Mucosa of stomach (tissue), 1 donor: ENCODE measurements at regions not wholly inside any gene's neighbourhood (a gene's known extent, or its start where the extent isn't known, plus 50 kb on each side); places are given as distances from the start of the nearest gene placed in this dataset.

ENCODE experiments used
- H3K27me3 ChIP-seq: one replicate; pipeline ENCODE4 v1.7.0; 2013; ENCODE audit warnings: mild to moderate bottlenecking, low read length; ENCODE audit not compliant: control insufficient read depth, insufficient read depth
- H3K36me3 ChIP-seq: one replicate; pipeline ENCODE4 v1.7.0; 2013; ENCODE audit warnings: low read length; ENCODE audit not compliant: control insufficient read depth, insufficient read depth
- H3K4me1 ChIP-seq: one replicate; pipeline ENCODE4 v1.7.0; 2013; ENCODE audit warnings: mild to moderate bottlenecking, low read length; ENCODE audit not compliant: control insufficient read depth, insufficient read depth
- H3K4me3 ChIP-seq: one replicate; pipeline ENCODE4 v1.7.0; 2013; ENCODE audit warnings: low read length
- H3K9ac ChIP-seq: one replicate; pipeline ENCODE4 v1.7.0; 2013; ENCODE audit warnings: mild to moderate bottlenecking, low read length, moderate library complexity
- H3K9me3 ChIP-seq: one replicate; pipeline ENCODE4 v1.7.0; 2013; ENCODE audit warnings: mild to moderate bottlenecking, low read length, moderate library complexity; ENCODE audit not compliant: control insufficient read depth
- donor health status: Pancreatic carcinoma.

DNA sequence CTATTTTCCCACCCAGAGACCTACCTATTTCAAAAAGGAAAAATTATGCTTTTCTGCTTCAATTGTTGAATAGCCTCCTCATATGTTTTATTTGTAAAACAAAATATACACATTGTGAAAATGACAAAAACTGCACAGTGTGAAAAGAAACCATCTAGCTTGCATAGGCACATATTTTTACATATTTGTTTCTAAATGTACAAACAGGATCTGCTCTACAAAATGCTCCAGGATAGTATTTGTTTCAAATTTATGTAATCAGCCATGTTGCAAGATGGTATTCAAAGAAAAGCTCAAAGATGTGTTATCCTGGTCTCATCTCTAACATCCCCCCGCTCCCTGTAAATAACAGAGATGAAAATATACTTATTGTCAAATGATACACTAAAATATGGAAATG is 366.1 kb upstream of the MPDZ start:
- Histone ChIP-seq H3K27me3 (no peaks in the 10 kb centered on the region), H3K4me1 (no peaks in the 10 kb centered on the region), H3K9ac (no peak overlapping the region), H3K4me3 (no peak overlapping the region), H3K36me3 (no peaks in the 10 kb centered on the region), H3K9me3 (no peaks in the 10 kb centered on the region)

DNA sequence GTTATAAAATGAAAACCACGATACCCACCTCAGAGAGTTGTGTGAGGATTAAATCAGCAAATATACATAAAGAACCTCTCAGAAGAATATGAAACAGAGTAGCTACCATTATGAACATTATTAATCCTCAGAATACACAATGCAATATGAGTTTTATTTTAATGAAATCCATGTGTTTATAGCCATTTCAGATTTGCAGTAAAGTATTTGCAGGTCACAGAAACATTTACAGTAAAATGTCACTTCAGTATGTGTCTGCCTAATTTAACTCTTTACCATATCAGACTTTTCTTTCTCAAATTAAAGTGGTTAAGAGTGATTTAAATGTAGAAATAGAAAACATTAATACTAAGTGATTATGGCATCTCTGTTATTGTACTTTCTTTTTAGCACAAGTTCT is 365.2 kb upstream of the MPDZ start:
- Histone ChIP-seq H3K9me3 (no peaks in the 10 kb centered on the region), H3K36me3 (no peaks in the 10 kb centered on the region), H3K27me3 (no peaks in the 10 kb centered on the region), H3K4me1 (no peaks in the 10 kb centered on the region), H3K4me3 (no peak overlapping the region), H3K9ac (no peak overlapping the region)

DNA sequence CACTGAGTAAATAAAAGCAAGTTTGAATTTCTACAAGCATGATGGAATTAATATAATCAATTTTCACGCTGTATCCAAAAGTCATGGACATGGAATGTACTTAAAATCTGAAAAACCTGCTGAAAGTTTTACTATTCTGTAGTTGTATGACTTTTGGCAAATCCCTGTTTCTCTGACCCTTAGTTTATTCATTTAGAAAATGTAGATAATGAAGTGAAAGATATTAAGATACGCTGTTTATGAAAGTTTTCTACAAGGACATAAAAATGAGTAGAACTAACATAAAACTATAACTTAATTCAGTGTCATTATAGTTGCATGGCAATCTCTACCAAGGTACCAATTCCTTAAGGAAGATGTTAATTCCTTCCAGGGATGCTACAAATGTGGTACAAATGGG is 363.2 kb upstream of the MPDZ start:
- H3K36me3 ChIP-seq = no peaks in the 10 kb centered on the region
- H3K4me3 ChIP-seq = no peak overlapping the region
- no peaks in the 10 kb centered on the region for H3K27me3 ChIP-seq
- no peaks in the 10 kb centered on the region for H3K4me1 ChIP-seq
- H3K9ac ChIP-seq = no peak overlapping the region
- H3K9me3 ChIP-seq = no peaks in the 10 kb centered on the region

DNA sequence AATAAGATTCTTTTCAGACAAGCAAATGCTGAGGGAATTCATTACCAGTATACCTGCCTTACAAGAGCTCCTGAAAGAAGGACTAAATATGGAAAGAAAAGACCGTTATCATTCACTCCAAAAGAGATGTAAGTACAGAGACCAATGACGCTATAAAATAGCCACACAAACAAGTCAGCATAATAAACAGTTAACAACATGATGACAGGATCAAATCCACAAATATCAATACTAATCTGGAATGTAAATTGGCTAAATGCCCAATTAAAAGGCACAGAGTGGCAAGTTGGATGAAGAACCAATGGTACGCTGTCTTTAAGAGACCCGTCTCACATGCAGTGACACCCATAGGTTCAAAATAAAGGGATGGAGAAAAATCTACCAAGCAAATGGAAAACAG is 349.6 kb upstream of the MPDZ start:
- Histone ChIP-seq H3K36me3 (no peaks in the 10 kb centered on the region), H3K27me3 (no peaks in the 10 kb centered on the region), H3K4me1 (no peaks in the 10 kb centered on the region), H3K9me3 (no peaks in the 10 kb centered on the region), H3K9ac (no peak overlapping the region), H3K4me3 (no peak overlapping the region)

DNA sequence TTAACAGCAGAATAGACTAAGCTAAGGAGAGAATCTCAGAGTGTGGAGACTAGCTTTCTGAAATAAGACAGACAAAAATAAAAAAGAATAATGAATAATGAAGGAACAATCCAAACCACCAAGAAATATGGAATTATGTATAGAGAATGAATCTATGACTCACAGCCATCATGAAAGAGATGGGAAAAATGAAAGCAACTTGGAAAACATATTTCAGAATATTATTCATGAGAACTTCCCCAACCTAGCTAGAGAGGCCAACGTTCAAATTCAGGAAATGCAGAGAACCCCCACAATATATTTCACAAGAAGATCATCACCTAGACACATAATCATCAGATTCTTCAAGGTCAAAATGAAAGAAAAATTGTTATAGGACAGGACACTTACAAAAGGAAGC is 349.0 kb upstream of the MPDZ start:
- Histone ChIP-seq H3K4me3 (no peak overlapping the region), H3K27me3 (no peaks in the 10 kb centered on the region), H3K9me3 (no peaks in the 10 kb centered on the region), H3K9ac (no peak overlapping the region), H3K4me1 (no peaks in the 10 kb centered on the region), H3K36me3 (no peaks in the 10 kb centered on the region)

DNA sequence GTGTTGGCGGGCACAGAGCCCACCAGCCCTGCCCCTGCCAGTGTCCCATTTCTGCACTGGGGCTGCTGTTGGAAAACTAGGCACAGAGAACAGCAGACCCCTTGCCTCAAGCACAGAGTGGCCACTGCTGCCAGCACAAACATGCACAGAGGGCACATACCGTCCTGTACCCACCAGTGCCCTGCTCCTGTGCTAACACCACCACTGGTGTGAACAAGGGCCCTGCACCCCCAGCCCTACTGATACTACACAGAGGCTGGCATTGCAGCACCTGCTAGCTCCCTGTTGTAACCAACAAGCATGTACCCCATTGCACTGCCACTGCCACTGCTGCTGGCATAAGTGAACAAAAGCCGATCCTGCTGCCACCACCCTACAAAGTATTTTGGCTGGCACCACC is 348.0 kb upstream of the MPDZ start:
- Histone ChIP-seq H3K4me3 (no peak overlapping the region), H3K36me3 (no peaks in the 10 kb centered on the region), H3K27me3 (no peaks in the 10 kb centered on the region), H3K9ac (no peak overlapping the region), H3K9me3 (no peaks in the 10 kb centered on the region), H3K4me1 (no peaks in the 10 kb centered on the region)

DNA sequence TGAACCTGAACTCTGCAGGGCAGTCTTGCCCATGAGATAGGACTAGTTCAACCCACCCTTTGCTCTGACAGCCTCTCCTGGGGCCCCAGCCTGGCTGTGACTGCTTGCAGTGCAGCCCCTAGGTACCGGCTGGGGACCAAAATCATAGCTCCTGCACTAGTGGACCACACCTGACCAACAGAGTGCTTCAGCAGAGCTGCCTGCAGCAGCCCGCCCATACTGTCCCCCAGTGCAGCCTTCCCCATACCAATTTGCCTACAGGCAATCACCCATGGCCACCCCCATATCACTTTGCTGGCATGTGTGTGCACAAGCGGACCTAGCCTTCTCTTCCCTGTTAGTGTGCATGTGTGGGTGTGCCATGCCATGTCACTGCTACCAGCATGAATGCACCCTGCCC is 347.6 kb upstream of the MPDZ start:
- Histone ChIP-seq H3K9me3 (no peaks in the 10 kb centered on the region), H3K36me3 (no peaks in the 10 kb centered on the region), H3K9ac (no peak overlapping the region), H3K4me3 (no peak overlapping the region), H3K27me3 (no peaks in the 10 kb centered on the region), H3K4me1 (no peaks in the 10 kb centered on the region)

DNA sequence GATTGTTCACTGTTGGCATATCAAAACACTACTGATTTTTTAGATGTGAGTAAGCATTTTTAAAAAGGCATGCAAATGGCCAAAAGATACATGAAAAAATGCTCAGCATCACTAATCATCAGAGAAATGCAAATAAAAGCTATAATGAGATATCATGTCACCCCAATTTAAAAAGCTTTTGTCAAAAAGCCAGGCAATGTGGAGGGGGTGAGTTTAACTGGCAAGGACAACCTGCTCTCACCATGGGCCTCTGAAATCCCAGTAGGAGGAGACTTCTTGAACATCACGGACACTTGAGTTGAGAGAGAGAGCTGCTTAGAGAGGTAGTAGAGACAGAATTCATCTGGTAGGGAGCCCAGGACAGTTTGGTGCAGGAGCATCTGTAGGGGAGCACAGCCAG is 347.1 kb upstream of the MPDZ start:
- Histone ChIP-seq H3K4me1 (no peaks in the 10 kb centered on the region), H3K4me3 (no peak overlapping the region), H3K9ac (no peak overlapping the region), H3K36me3 (no peaks in the 10 kb centered on the region), H3K27me3 (no peaks in the 10 kb centered on the region), H3K9me3 (no peaks in the 10 kb centered on the region)

DNA sequence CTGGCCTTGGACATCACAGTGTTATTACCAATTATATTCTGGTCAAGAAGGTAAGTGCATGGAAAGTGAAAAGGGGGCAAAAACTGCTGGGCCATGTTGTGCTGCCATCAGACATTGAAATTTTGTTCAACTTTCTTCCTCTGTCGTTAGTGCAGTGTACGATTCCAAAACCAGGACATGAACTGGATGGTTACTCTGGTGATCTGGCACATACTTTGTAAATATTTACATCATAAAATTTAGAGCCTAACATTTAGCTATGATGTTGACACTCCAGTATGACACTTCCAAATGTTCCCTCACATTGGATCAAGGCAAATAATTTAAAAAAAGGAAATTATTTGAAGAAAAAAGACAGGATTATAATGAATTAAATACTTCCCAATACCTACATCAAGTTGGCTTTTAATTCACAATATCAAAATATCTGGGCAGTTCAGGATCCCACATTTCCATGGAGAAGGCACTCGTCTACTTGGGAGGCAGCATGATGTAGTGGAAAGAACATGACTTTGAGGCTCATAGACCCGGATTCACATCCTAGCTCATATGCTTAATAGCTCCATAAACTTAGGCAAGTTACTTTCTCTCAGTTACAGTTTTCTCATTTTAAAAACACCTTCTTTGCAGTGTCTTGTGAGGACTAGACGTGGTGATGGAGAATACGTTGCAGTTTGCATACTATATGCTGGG is 342.5 kb upstream of the MPDZ start:
- Histone ChIP-seq H3K4me3 (no peak overlapping the region), H3K4me1 (no peaks in the 10 kb centered on the region), H3K27me3 (no peaks in the 10 kb centered on the region), H3K9me3 (no peaks in the 10 kb centered on the region), H3K9ac (no peak overlapping the region), H3K36me3 (no peaks in the 10 kb centered on the region)

DNA sequence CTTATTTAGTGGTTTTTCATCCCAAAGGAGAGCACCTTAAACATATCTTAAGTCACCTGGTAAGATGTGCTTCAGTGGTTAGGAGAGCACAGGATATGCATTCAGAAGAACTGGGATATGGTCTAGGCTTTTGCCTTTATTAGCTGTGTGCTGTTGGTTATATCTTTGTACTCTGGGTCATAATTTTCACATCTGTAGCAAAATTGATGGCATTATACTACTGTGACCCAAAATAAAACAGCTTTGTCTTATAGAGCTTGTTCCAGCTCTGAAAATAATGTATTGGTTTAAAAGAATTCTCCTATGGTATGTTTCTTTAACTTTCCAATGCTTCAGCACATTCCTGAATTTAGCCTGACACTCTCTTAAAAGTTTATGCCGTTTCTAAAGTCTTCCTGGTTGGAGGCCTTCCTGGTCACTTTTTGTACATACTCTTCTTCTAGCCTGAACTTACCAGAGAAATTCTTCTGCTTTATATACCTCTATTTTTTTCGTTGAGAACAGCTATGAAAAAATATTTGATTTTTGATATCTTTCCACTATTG is 337.1 kb upstream of the MPDZ start:
- Histone ChIP-seq H3K27me3 (no peaks in the 10 kb centered on the region), H3K4me3 (no peak overlapping the region), H3K9ac (no peak overlapping the region), H3K36me3 (no peaks in the 10 kb centered on the region), H3K4me1 (no peaks in the 10 kb centered on the region), H3K9me3 (no peaks in the 10 kb centered on the region)

DNA sequence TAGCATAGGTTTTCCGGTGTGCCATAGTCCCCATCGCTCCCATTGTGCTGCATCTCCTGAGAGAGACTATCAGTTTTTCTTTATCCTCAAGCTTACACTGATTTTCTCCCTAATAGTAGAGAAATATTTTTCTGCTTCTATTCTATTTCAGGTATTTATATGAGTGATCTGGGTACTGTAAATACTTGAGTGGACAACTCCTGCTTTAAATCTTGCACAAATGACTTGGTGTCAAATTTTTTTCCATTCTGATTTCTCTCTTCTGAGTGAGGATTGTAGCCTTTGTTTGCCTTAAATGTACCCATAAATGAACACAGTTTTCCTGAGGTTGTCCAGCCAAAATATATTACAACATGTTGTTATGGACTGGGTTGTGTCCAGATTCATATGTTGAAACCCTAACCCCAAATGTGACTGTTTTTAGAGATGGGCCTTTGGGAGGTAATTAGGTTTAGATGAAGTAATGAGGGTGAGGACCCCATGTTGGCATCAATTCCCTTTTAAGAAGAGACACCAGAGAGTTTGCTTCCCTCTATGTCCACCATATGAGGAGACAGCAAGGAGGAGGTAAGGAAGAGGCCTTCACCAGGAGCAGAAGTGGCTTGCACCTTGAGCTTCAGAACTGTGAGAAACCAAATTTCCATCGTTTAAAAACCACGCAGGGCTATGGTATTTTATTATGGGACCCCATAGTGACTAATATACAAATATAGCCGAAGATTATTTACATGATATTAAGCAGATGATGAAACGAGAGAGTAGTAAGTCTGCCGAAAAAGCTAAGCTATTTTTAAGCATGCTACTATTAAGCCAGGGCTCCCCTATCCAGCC is 336.4 kb upstream of the MPDZ start:
- Histone ChIP-seq H3K4me1 (no peaks in the 10 kb centered on the region), H3K36me3 (no peaks in the 10 kb centered on the region), H3K27me3 (no peaks in the 10 kb centered on the region), H3K9ac (no peak overlapping the region), H3K9me3 (no peaks in the 10 kb centered on the region), H3K4me3 (no peak overlapping the region)

DNA sequence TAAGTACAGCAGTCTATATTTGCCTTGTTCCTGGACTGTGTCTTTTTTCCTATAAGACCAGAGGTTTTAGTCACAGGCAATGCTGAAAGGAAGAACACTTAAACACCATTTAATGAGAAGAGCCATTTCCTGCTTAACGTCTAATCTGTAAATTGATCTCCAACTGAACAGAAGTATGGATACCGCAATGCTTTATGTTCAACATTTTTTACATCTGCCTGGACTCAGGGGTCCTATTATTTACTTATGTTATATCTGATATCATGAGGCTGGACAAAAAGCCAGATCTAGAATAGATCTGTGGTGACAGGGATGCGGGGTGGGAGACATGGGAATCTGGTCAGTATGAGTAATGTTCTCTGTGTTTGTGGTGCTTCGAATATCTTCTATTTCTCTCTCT is 334.6 kb upstream of the MPDZ start:
- Histone ChIP-seq H3K9me3 (no peaks in the 10 kb centered on the region), H3K9ac (no peak overlapping the region), H3K36me3 (no peaks in the 10 kb centered on the region), H3K4me3 (no peak overlapping the region), H3K4me1 (no peaks in the 10 kb centered on the region), H3K27me3 (no peaks in the 10 kb centered on the region)
